ENCODE measurements at regions not wholly inside any gene's neighbourhood (a gene's known extent, or its start where the extent isn't known, plus 50 kb on each side); places are given as distances from the start of the nearest gene placed in this dataset.

DNA sequence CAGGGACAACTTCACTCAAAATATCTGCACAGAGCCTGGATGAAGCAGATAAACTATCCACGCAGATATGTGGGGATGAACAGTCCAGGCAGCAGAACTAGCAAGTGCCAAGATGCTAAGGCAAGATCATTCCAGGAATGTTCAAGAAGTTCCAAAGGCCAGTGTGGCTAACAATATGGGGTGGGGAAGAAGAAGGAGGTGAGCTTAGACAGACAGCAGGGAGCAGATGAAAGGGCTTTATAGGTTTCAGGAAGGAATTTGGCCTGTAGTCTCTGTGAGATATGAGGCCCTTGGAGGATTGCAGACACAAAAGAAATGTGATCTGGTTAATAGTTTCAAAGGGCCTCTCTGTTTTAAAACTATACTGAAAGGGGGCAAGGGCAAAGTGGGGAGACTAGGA, 63.5 kb upstream of the PPM1H start:
- TF ChIP-seq, protein P1, sequence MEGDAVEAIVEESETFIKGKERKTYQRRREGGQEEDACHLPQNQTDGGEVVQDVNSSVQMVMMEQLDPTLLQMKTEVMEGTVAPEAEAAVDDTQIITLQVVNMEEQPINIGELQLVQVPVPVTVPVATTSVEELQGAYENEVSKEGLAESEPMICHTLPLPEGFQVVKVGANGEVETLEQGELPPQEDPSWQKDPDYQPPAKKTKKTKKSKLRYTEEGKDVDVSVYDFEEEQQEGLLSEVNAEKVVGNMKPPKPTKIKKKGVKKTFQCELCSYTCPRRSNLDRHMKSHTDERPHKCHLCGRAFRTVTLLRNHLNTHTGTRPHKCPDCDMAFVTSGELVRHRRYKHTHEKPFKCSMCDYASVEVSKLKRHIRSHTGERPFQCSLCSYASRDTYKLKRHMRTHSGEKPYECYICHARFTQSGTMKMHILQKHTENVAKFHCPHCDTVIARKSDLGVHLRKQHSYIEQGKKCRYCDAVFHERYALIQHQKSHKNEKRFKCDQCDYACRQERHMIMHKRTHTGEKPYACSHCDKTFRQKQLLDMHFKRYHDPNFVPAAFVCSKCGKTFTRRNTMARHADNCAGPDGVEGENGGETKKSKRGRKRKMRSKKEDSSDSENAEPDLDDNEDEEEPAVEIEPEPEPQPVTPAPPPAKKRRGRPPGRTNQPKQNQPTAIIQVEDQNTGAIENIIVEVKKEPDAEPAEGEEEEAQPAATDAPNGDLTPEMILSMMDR (IDR thresholded peaks at IDR 0.05): no peak
- no peak for TF ChIP-seq EZH2 (IDR thresholded peaks at IDR 0.05)
- no peak for TF ChIP-seq EZH2phosphoT487 (IDR thresholded peaks at IDR 0.05)
